ENCODE measurements at regions not wholly inside any gene's neighbourhood (a gene's known extent, or its start where the extent isn't known, plus 50 kb on each side); places are given as distances from the start of the nearest gene placed in this dataset.
"Not testable (repeated sequence)": the region's sequence is repeated elsewhere in the genome, so short reads cannot be mapped to it uniquely, and the experiment has no call there.

GRCh38 chr6:170198298-170198697, 92.6 kb downstream of the DLL1 start:
- no peak for DNase-seq (ENCODE audit: low read depth)

GRCh38 chr6:170193326-170193821, 97.5 kb downstream of the DLL1 start:
- DNase-seq (ENCODE audit: low read depth) = no peak

- no peak for DNase-seq (ENCODE audit: low read depth)
Measured at GRCh38 chr6:170192905-170193304, 98.0 kb downstream of the DLL1 start.

GRCh38 chr6:170192101-170192500, 98.8 kb downstream of the DLL1 start:
- not testable (repeated sequence) for DNase-seq (ENCODE audit: low read depth)

- no peak for DNase-seq (ENCODE audit: low read depth)
Measured at GRCh38 chr6:170190046-170190445, 100.8 kb downstream of the DLL1 start.

GRCh38 chr6:170189236-170189635, 101.6 kb downstream of the DLL1 start:
- DNase-seq (ENCODE audit: low read depth) = no peak

- DNase-seq (ENCODE audit: low read depth) = no peak
Measured at GRCh38 chr6:170188571-170189001, 102.3 kb downstream of the DLL1 start.

- no peak for DNase-seq (ENCODE audit: low read depth)
Measured at GRCh38 chr6:170187669-170188566, 103.0 kb downstream of the DLL1 start.

GRCh38 chr6:170186941-170187668, 103.8 kb downstream of the DLL1 start:
- DNase-seq (ENCODE audit: low read depth) = no peak

- DNase-seq (ENCODE audit: low read depth) = no peak
Measured at GRCh38 chr6:170186006-170186935, 104.6 kb downstream of the DLL1 start.

GRCh38 chr6:170185175-170185978, 105.5 kb downstream of the DLL1 start:
- DNase-seq (ENCODE audit: low read depth) = no peak

GRCh38 chr6:170184316-170184715, 106.6 kb downstream of the DLL1 start:
- no peak for DNase-seq (ENCODE audit: low read depth)

- no peak for DNase-seq (ENCODE audit: low read depth)
Measured at GRCh38 chr6:170183521-170183920, 107.4 kb downstream of the DLL1 start.

- DNase-seq (ENCODE audit: low read depth) = no peak
Measured at GRCh38 chr6:170182781-170183120, 108.1 kb downstream of the DLL1 start.

- no peak for DNase-seq (ENCODE audit: low read depth)
Measured at GRCh38 chr6:170182093-170182780, 108.6 kb downstream of the DLL1 start.

GRCh38 chr6:170181338-170181690, 109.6 kb downstream of the DLL1 start:
- DNase-seq (ENCODE audit: low read depth) = no peak

GRCh38 chr6:170180671-170181337, 110.1 kb downstream of the DLL1 start:
- DNase-seq (ENCODE audit: low read depth) = no peak

- DNase-seq (ENCODE audit: low read depth) = no peak
Measured at GRCh38 chr6:170179616-170180324, 111.1 kb downstream of the DLL1 start.
